Spinal cord (tissue), 9 donors: ENCODE measurements at regions not wholly inside any gene's neighbourhood (a gene's known extent, or its start where the extent isn't known, plus 50 kb on each side); places are given as distances from the start of the nearest gene placed in this dataset.

ENCODE experiments used
- DNase-seq, 6 donors: peaks; one replicate each; pipeline versions ENCODE4 v3.0.0 to v3.0.0-alpha.2; 2013 to 2015; ENCODE audit warnings: low spot score in 6 of 6, low read depth in 4 of 6
- H3K27ac ChIP-seq: one replicate; pipeline ENCODE4 v1.5.1; 2013; ENCODE audit warnings: low read depth, low read length, control low read depth
- H3K27me3 ChIP-seq: one replicate; pipeline ENCODE4 v1.6.1; 2013; ENCODE audit warnings: low read length; ENCODE audit not compliant: control insufficient read depth, insufficient read depth
- H3K36me3 ChIP-seq: one replicate; pipeline ENCODE4 v1.6.1; 2013; ENCODE audit warnings: low read length; ENCODE audit not compliant: control insufficient read depth, insufficient read depth
- H3K4me1 ChIP-seq: one replicate; pipeline ENCODE4 v1.6.1; 2013; ENCODE audit warnings: low read length; ENCODE audit not compliant: control insufficient read depth, insufficient read depth
- H3K4me3 ChIP-seq: one replicate; pipeline ENCODE4 v1.5.1; 2013; ENCODE audit warnings: low read depth, low read length, control low read depth
- H3K9me3 ChIP-seq: one replicate; pipeline ENCODE4 v1.6.1; 2013; ENCODE audit warnings: low read length; ENCODE audit not compliant: control insufficient read depth, insufficient read depth
- WGBS: methylation state at CpG from one replicate; pipeline ENCODE4 v1.1.5; 2013; ENCODE audit warnings: missing lambda C conversion rate; ENCODE audit not compliant: insufficient coverage; 5-methylcytosine and 5-hydroxymethylcytosine counted together
- donor health status: healthy.

DNA sequence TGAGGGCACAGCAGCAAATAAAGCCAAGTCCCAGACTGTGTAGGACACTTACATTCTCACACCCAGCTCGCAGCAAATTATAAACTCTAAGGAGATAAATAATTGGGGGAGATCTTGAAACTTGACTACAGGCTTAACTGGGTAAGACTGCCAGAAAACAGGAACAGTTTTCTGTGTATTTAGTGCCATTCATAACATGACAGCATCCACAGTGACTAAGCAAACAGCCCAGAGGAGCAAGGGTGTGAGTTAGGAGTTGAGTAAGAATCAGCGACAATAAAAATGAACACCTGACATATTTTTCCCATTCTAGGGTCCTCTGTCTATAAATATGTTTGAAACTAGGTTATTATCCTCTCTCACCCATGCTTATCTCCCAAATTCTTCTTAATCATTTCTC, 370.9 kb upstream of the WWC1 start:
- Histone ChIP-seq H3K36me3 (no peaks in the 10 kb centered on the region), H3K4me3 (no peak overlapping the region), H3K27me3 (no peaks in the 10 kb centered on the region), H3K27ac (no peak overlapping the region), H3K9me3 (no peaks in the 10 kb centered on the region), H3K4me1 (peaks cover 14% of the 10 kb centered on the region)
- DNase-seq: no peak
- no CpG with 5 or more reads among the region's 2 CpGs for WGBS

DNA sequence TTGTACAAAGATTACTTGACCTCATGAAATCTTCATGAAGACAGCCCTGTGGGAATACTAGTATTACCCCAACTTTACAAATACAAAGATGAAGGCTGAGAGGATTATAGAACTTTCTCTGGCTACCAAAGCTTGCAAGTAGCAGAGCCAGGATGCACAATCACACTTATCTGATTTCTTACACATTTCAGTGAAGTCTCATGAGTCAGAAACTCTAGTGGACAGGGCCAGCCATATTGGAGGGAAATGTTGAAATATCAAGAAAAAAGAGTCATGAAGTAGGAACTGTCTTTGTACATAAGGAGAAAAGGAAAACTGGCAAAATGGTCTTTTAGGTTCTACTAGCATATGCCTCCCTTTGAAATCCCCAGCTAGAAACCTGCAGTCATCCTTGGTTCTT, 369.6 kb upstream of the WWC1 start:
- H3K4me3 ChIP-seq: no peak overlapping the region
- no peaks in the 10 kb centered on the region for H3K9me3 ChIP-seq
- DNase-seq: no peak
- H3K36me3 ChIP-seq: no peaks in the 10 kb centered on the region
- H3K27ac ChIP-seq: no peak overlapping the region
- H3K27me3 ChIP-seq: no peaks in the 10 kb centered on the region
- H3K4me1 ChIP-seq: peaks cover 9% of the 10 kb centered on the region

DNA sequence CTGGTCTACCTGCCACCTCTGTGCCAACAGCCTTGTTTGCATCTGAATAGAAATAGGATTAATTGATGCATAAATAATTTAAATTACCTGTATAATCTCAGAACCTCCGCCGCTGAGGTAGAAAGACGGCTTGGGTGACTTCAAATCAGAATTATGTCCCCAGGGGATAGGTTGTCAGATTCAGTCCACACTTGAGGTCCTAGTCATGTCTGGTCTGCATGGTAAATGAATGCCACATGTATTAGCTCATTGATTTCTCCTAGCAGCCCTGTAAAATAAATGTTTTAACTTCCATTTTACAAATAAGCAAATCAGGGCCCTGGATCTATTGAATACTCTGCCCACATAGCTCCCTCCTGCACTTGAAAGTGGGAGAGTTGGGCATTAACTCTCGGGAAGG, 368.0 kb upstream of the WWC1 start:
- DNase-seq: no peak
- Histone ChIP-seq H3K4me3 (no peak overlapping the region), H3K9me3 (no peaks in the 10 kb centered on the region), H3K4me1 (peaks cover 4% of the 10 kb centered on the region), H3K36me3 (no peaks in the 10 kb centered on the region), H3K27me3 (no peaks in the 10 kb centered on the region), H3K27ac (no peak overlapping the region)
- WGBS: no CpG with 5 or more reads among the region's 4 CpGs

DNA sequence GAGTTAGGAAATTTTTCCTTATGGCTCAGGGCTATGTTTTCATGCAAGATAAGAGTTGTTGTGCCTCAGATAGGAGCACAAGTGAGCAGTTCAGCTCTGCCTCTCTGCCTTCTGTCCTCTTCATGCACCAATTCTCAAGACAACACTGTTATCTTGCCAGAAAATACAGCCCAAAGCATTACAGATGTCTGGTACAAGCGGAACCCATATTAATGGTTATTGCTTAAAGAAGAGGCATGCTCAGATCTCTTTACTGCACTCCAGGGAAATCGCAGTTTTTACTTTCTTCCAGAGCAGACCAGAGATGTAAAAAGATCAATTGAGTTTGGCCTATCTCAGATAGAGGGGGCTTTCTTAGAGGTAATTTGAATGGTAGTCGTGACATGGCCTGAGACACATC, 361.6 kb upstream of the WWC1 start:
- H3K36me3 ChIP-seq: no peaks in the 10 kb centered on the region
- no peak overlapping the region for H3K27ac ChIP-seq
- peak in 1 of 6 donors; percentile 85 for DNase-seq
- H3K4me1 ChIP-seq: peaks cover 4% of the 10 kb centered on the region
- H3K4me3 ChIP-seq: no peak overlapping the region
- no peaks in the 10 kb centered on the region for H3K9me3 ChIP-seq
- no peaks in the 10 kb centered on the region for H3K27me3 ChIP-seq
- WGBS: 100% methylated on average over 1 of the region's 3 CpGs

DNA sequence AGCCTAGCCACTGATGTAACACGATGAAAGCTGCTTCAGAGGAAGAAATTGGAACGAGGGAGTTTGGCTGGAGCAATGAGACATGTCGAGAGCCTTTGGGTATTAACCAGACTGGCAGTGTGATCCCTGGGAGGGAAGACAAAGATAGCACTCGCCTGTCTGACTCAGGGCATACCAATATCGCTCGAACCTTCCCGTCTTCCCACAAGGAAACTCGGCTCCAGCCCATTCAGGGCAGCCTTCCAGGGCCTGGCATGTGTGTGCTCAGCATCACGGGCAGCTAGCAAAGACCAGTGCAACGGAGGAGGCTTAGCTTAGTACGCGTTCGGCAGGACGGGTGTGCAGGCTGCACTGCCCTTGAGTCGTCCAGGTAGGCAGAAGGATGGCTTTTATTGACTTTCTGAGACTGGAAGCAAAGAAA, 356.9 kb upstream of the WWC1 start:
- Histone ChIP-seq H3K27ac (no peak overlapping the region), H3K9me3 (no peaks in the 10 kb centered on the region), H3K36me3 (no peaks in the 10 kb centered on the region), H3K27me3 (no peaks in the 10 kb centered on the region), H3K4me1 (peaks cover 5% of the 10 kb centered on the region), H3K4me3 (no peak overlapping the region)
- peak in 2 of 6 donors; percentile 57 to 76 for DNase-seq
- WGBS: 57% methylated on average over 15 of the region's 15 CpGs

DNA sequence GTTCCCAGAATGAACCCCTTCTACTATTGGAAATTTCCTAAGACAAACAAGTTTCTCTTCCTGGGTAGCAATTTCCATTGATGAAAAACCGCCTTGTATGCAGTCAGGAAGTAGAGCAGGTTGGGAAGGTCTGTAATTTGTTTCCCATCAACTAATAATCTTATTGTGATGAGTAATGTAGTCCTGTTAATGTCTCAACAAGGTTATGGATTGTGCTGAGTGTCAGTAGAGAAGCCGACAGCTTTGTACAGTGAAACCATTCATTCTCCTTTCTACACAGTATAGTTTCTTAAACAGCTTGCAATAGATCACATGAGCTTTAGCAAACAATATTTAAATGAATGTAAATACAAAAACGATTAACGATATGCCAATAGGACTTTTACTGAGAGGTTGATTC, 355.4 kb upstream of the WWC1 start:
- no peaks in the 10 kb centered on the region for H3K27me3 ChIP-seq
- H3K4me3 ChIP-seq: no peak overlapping the region
- peaks cover 5% of the 10 kb centered on the region for H3K4me1 ChIP-seq
- no peaks in the 10 kb centered on the region for H3K9me3 ChIP-seq
- no CpG with 5 or more reads among the region's 4 CpGs for WGBS
- H3K27ac ChIP-seq: no peak overlapping the region
- no peak for DNase-seq
- H3K36me3 ChIP-seq: no peaks in the 10 kb centered on the region

DNA sequence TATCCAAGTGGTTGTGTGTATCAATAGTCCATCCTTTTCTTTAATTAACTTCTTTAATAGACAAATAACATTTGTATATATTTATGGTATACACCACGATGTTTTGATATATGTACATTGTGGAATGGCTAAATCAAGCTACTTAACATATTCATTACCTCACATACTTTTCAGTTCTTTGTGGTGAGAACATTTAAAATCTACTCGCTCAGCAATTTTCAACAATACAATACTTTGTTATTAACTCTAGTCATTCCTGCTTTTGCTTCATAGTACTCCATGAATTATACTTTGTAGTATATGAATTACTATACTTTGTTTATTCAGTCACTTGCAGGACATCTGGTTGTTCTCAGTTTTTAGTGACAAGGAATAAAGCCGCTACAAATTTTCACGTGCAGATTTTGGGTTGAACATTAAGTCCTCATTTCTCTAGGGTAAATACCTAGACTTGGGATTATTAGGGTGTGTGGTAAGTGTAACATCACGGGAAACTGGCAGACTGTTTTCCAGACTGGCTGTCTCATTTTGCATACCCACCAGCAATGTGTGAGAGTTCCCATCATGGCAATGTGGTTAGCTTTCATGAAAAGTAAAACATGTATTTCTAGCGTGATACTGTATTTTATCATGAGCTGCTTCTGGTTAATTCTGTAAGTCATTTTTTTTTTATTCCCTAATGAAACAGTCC, 354.4 kb upstream of the WWC1 start:
- H3K27me3 ChIP-seq: no peaks in the 10 kb centered on the region
- no peaks in the 10 kb centered on the region for H3K36me3 ChIP-seq
- no CpG with 5 or more reads among the region's 6 CpGs for WGBS

DNA sequence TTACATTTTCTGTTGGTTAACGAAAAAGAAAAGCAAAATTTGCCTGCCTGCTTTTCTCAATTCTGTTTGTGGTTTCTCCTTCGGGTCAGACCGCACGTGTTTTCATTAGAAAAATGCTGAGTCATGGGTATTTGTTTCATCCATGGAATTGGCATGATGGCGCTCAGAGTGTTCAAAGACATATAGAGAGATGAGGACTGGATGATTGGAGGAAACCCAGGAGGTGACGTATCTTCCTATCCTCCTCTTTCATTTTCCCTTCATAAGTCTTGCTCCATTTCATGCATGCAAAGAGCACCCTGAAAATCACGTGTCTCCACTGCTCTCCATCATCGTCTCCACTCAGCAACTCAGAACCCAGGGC, 353.8 kb upstream of the WWC1 start:
- Histone ChIP-seq H3K27me3 (no peaks in the 10 kb centered on the region), H3K36me3 (no peaks in the 10 kb centered on the region), H3K27ac (no peak overlapping the region), H3K4me3 (no peak overlapping the region), H3K9me3 (no peaks in the 10 kb centered on the region), H3K4me1 (peaks cover 5% of the 10 kb centered on the region)
- no peak for DNase-seq
- 59% methylated on average over 7 of the region's 8 CpGs for WGBS

More for the DNA sequence above, 354.4 kb upstream of the WWC1 start:
- no peak for DNase-seq
- Histone ChIP-seq H3K4me3 (no peak overlapping the region), H3K4me1 (peaks cover 5% of the 10 kb centered on the region), H3K9me3 (no peaks in the 10 kb centered on the region), H3K27ac (no peak overlapping the region)

DNA sequence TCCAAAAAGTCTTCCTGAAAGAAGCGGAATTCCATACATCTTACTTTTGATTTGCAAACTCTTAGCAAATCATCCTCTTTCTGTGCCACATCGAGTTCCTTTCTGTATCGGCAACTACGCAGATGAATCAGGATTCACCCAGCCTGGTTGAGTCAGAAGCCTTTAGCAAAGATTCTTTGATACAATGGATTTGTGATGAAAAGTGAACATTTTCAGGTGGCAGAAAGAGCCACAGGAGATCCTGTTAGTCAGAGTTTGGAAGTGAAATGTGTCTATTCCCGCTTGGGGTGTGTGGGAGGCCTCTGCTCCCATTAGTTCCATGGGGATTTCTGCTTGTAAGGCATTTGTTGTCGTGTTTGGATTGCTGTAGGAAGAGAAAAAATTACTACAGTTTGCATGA, 351.8 kb upstream of the WWC1 start:
- Histone ChIP-seq H3K36me3 (no peaks in the 10 kb centered on the region), H3K27me3 (no peaks in the 10 kb centered on the region), H3K4me1 (peaks cover 8% of the 10 kb centered on the region), H3K9me3 (no peaks in the 10 kb centered on the region), H3K27ac (no peak overlapping the region), H3K4me3 (no peak overlapping the region)
- DNase-seq: no peak
- 92% methylated on average over 5 of the region's 6 CpGs for WGBS

DNA sequence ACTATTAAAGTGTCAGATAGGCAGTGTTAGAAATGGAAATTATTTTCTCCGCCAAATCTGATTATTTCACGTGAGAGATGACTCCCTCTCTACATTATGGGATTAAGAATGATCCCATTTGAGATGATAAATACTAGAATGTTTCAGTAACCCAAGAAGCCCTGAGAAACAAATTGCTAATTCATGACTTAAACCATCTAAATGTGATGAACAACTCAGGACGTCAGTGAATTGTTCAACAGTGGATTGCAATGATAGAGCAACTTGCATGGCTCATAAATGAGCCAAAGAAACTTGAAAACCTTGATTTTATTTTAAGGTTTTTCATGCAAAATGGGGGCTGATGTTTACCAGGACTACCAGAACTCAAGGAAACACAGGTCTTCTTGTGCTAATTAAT, 350.5 kb upstream of the WWC1 start:
- DNase-seq: no peak
- WGBS: 40% methylated on average over 1 of the region's 3 CpGs
- Histone ChIP-seq H3K4me1 (peaks cover 11% of the 10 kb centered on the region), H3K36me3 (no peaks in the 10 kb centered on the region), H3K27me3 (no peaks in the 10 kb centered on the region), H3K4me3 (no peak overlapping the region), H3K9me3 (no peaks in the 10 kb centered on the region), H3K27ac (no peak overlapping the region)
